ENCODE measurements at regions not wholly inside any gene's neighbourhood (a gene's known extent, or its start where the extent isn't known, plus 50 kb on each side); places are given as distances from the start of the nearest gene placed in this dataset.
"Not testable (repeated sequence)": the region's sequence is repeated elsewhere in the genome, so short reads cannot be mapped to it uniquely, and the experiment has no call there.

DNA sequence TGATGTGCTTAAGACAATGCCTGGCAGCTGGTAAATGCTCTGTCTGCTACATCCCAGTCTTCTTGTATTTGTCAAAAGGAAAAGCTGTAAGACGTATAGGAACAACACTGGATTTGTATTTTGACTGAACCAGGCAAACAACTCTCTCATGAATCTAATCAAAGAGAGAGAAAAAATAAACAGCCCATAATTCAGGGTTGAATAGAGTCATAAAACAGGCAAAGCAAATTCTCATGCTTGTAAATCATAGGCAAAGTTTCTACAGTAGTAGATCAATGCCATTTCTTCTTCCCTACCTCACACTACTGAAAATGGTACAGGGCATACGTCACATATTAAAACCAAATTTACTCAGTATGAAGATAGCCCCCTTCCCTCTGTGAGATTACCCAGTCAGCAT, 166.3 kb downstream of the SKIDA1 start:
- WGBS, 2 donors: 79 to 92% methylated on average over 2 of the region's 2 CpGs

GRCh38 chr10:21355591-21356011, 169.9 kb downstream of the SKIDA1 start:
- DNase-seq (no peak), ATAC-seq (ENCODE audit: low FRiP score in 2 of 2) (no peak)
- Histone ChIP-seq H3K36me3 (no peaks in the 10 kb centered on the region), H3K27me3 (no peaks in the 10 kb centered on the region), H3K27ac (no peak overlapping the region), H3K4me3 (no peak overlapping the region), H3K4me1 (peaks cover 0 to 3% (median 1%) of the 10 kb centered on the region in 4 donors), H3K9me3 (no peaks in the 10 kb centered on the region)
- TF ChIP-seq, protein P1, sequence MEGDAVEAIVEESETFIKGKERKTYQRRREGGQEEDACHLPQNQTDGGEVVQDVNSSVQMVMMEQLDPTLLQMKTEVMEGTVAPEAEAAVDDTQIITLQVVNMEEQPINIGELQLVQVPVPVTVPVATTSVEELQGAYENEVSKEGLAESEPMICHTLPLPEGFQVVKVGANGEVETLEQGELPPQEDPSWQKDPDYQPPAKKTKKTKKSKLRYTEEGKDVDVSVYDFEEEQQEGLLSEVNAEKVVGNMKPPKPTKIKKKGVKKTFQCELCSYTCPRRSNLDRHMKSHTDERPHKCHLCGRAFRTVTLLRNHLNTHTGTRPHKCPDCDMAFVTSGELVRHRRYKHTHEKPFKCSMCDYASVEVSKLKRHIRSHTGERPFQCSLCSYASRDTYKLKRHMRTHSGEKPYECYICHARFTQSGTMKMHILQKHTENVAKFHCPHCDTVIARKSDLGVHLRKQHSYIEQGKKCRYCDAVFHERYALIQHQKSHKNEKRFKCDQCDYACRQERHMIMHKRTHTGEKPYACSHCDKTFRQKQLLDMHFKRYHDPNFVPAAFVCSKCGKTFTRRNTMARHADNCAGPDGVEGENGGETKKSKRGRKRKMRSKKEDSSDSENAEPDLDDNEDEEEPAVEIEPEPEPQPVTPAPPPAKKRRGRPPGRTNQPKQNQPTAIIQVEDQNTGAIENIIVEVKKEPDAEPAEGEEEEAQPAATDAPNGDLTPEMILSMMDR (IDR thresholded peaks at IDR 0.05): no peak
- TF ChIP-seq POLR2A (IDR thresholded peaks at IDR 0.05): no peak
- no peak for TF ChIP-seq POLR2AphosphoS5 (IDR thresholded peaks at IDR 0.05)
- no peak for TF ChIP-seq EP300 (IDR thresholded peaks at IDR 0.05)
- 68 to 69% methylated on average over 2 of the region's 2 CpGs for WGBS, 2 donors

More for the DNA sequence above, 166.3 kb downstream of the SKIDA1 start:
- no peak for ATAC-seq (ENCODE audit: low FRiP score in 2 of 2)
- H3K27me3 ChIP-seq: no peaks in the 10 kb centered on the region
- TF ChIP-seq, protein P1 (IDR thresholded peaks at IDR 0.05): no peak
- TF ChIP-seq POLR2A (IDR thresholded peaks at IDR 0.05) (no peak), EP300 (IDR thresholded peaks at IDR 0.05) (no peak), POLR2AphosphoS5 (IDR thresholded peaks at IDR 0.05) (no peak)
- H3K27ac ChIP-seq: no peak overlapping the region
- peaks cover 0 to 8% (median 0%) of the 10 kb centered on the region in 4 donors for H3K4me1 ChIP-seq
- H3K9me3 ChIP-seq: no peaks in the 10 kb centered on the region
- H3K4me3 ChIP-seq: no peak overlapping the region
- H3K36me3 ChIP-seq: no peaks in the 10 kb centered on the region
- DNase-seq: no peak

DNA sequence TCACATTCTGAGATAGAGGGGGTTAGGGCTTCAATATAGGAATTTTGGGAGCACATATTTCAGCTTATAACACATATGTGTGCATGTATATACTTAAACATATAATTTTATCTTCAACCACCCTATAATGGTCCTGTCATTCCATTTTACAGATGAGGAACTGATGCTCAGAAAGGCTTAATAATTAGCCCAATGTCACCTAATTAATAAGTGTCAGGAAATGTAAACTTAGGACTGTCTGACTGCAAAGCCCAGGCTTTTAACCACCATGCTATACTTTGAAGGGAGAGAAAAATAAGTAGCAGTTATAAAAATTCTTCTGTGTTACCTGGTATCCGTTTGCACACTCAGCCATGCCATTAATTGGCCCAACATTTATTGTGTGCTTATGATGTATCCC, 172.6 kb downstream of the SKIDA1 start:
- no peak for ATAC-seq (ENCODE audit: low FRiP score in 2 of 2)
- WGBS, 2 donors: 84 to 91% methylated on average over 1 of the region's 1 CpG
- TF ChIP-seq EP300 (IDR thresholded peaks at IDR 0.05): no peak
- TF ChIP-seq POLR2AphosphoS5 (IDR thresholded peaks at IDR 0.05): no peak
- no peak for TF ChIP-seq POLR2A (IDR thresholded peaks at IDR 0.05)
- TF ChIP-seq, protein P1 (IDR thresholded peaks at IDR 0.05): no peak
- Histone ChIP-seq H3K4me1 (peaks cover 2 to 10% (median 6%) of the 10 kb centered on the region in 4 donors), H3K4me3 (no peak overlapping the region), H3K9me3 (no peaks in the 10 kb centered on the region), H3K27ac (no peak overlapping the region), H3K27me3 (no peaks in the 10 kb centered on the region), H3K36me3 (no peaks in the 10 kb centered on the region)
- no peak for DNase-seq

DNA sequence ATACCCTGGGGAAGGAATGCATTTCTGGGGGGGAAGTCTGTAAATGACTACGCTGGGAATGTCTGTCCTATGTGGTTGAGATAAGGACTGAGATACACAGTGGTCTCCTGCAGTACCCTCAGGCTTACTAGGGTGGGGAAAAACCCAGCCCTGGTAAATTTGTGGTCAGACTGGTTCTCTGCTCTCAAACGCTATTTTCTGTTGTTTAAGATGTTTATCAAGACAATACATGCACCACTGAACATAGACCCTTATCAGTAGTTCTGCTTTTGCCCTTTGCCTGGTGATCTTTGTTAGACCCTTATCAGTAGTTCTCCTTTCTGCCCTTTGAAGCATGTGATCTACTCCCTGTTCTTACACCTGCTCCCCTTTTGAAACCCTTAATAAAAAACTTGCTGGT, 173.9 kb downstream of the SKIDA1 start:
- WGBS, 2 donors: 69 to 76% methylated on average over 2 of the region's 2 CpGs
- not testable (repeated sequence) for H3K4me3 ChIP-seq; ATAC-seq (ENCODE audit: low FRiP score in 2 of 2); H3K9me3 ChIP-seq; DNase-seq; H3K27ac ChIP-seq; H3K27me3 ChIP-seq; H3K36me3 ChIP-seq
- peaks cover 2 to 10% (median 6%) of the 10 kb centered on the region in 4 donors for H3K4me1 ChIP-seq

DNA sequence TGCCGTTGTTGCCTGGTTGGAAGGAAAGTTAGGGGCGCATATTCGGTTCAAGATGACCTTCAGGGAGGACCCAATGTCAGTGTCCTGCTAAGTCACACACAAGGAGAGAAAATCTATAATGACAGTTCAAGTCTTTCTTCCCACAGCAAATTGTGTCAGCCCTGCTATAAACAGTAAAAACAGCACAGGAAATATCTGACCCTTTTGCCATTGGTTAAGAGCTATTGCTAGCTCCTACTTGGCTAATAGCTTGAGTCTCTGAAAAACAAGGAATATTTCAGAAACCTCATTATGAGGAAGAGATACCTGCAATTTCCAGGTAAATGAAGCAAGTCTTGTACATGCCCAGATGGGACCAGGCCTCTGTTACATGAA, 175.6 kb downstream of the SKIDA1 start:
- TF ChIP-seq, protein P1 (IDR thresholded peaks at IDR 0.05): no peak
- no peak for TF ChIP-seq POLR2A (IDR thresholded peaks at IDR 0.05)
- TF ChIP-seq EP300 (IDR thresholded peaks at IDR 0.05): no peak
- no peak for TF ChIP-seq POLR2AphosphoS5 (IDR thresholded peaks at IDR 0.05)
- Histone ChIP-seq H3K27ac (peak overlapping the region in 3 of 4 donors; percentile 29 to 56 (median 54)), H3K4me3 (no peak overlapping the region), H3K36me3 (no peaks in the 10 kb centered on the region), H3K4me1 (peaks cover 2 to 10% (median 6%) of the 10 kb centered on the region in 4 donors), H3K27me3 (no peaks in the 10 kb centered on the region), H3K9me3 (no peaks in the 10 kb centered on the region)
- 54 to 61% methylated on average over 3 of the region's 3 CpGs for WGBS, 2 donors
- DNase-seq: no peak
- ATAC-seq (ENCODE audit: low FRiP score in 2 of 2): peak in 1 of 2 donors; percentile 23
